PC-9 (cell line): ENCODE measurements at regions not wholly inside any gene's neighbourhood (a gene's known extent, or its start where the extent isn't known, plus 50 kb on each side); places are given as distances from the start of the nearest gene placed in this dataset.

ENCODE experiments used
- BruUV-seq: library from RNA; stranded (reverse); fragments of 400-500 nt; replicated peaks from 2 replicates; lab custom pipeline; 2021; lab: Mats Ljungman, UMichigan
- CTCF ChIA-PET: fragments of 300-600 bp; sonication (Branson Sonifier 250); formaldehyde crosslinking; loops from one replicate; lab custom pipeline; 2022; ENCODE audit warnings: antibody characterized with exemption; lab: Charles Lee
- POLR2A ChIA-PET: fragments of 300-600 bp; sonication (Branson Sonifier 250); formaldehyde crosslinking; loops from one replicate; lab custom pipeline; 2022; ENCODE audit warnings: antibody characterized with exemption; ENCODE audit not compliant: unreplicated experiment; lab: Charles Lee
- DNase-seq, 2 experiments: peaks; one replicate each; pipeline versions ENCODE4 v3.0.0 to v3.0.0-alpha.2; 2015 to 2022; ENCODE audit warnings: mixed read lengths in 1 of 2
- H2AFZ ChIP-seq: fragments of 200-600 bp; sonication (generic); 2 replicates; pipeline ENCODE4 v1.8.1; 2017; ENCODE audit warnings: antibody characterized with exemption
- H3F3A ChIP-seq: fragments of 200-600 bp; sonication (generic); 2 replicates; pipeline ENCODE4 v1.8.1; 2017; ENCODE audit warnings: antibody characterized with exemption, mild to moderate bottlenecking, low read depth; ENCODE audit not compliant: insufficient read depth
- H3K27ac ChIP-seq: fragments of 200-600 bp; sonication (generic); 2 replicates; pipeline ENCODE4 v1.6.1; 2016; ENCODE audit warnings: mixed run types
- H3K27me3 ChIP-seq: fragments of 200-600 bp; sonication (generic); 2 replicates; pipeline ENCODE4 v1.6.1; 2016; ENCODE audit warnings: low read depth, mixed run types; ENCODE audit not compliant: insufficient read depth
- H3K36me3 ChIP-seq: fragments of 200-600 bp; sonication (generic); 2 replicates; pipeline ENCODE4 v1.6.1; 2016; ENCODE audit warnings: low read depth, mixed run types
- H3K4me1 ChIP-seq: fragments of 200-600 bp; sonication (generic); replicated peaks from 2 replicates; pipeline ENCODE4 v1.6.1; 2016; ENCODE audit warnings: mixed run types; ENCODE audit not compliant: insufficient read depth
- H3K4me2 ChIP-seq: fragments of 200-600 bp; sonication (generic); 2 replicates; pipeline ENCODE4 v1.6.1; 2017; ENCODE audit warnings: mixed run types
- H3K4me3 ChIP-seq: fragments of 200-600 bp; sonication (generic); 2 replicates; pipeline ENCODE4 v1.6.1; 2016; ENCODE audit warnings: mixed run types
- H3K79me2 ChIP-seq: fragments of 200-600 bp; sonication (generic); 2 replicates; pipeline ENCODE4 v1.6.1; 2017; ENCODE audit warnings: low read depth, mixed run types
- H3K9me2 ChIP-seq: fragments of 200-600 bp; sonication (generic); 2 replicates; pipeline ENCODE4 v1.8.1; 2017; ENCODE audit warnings: mild to moderate bottlenecking; ENCODE audit not compliant: insufficient read depth
- H3K9me3 ChIP-seq: fragments of 200-600 bp; sonication (generic); 2 replicates; pipeline ENCODE4 v1.8.1; 2016; ENCODE audit warnings: low read depth; ENCODE audit not compliant: insufficient read depth
- H4K20me1 ChIP-seq: fragments of 200-600 bp; sonication (generic); 2 replicates; pipeline ENCODE4 v1.8.1; 2017; ENCODE audit not compliant: insufficient read depth
- CTCF ChIP-seq: fragments of 200-600 bp; sonication (generic); conservative IDR thresholded peaks from 2 replicates; pipeline ENCODE4 v1.6.1; 2017; ENCODE audit warnings: mixed run types, antibody characterized with exemption, mild to moderate bottlenecking, moderate library complexity
- EZH2 ChIP-seq: fragments of 200-600 bp; sonication (generic); IDR thresholded peaks from 2 replicates; pipeline ENCODE4 v1.8.0; 2017; ENCODE audit warnings: antibody characterized with exemption, low read depth
- intact Hi-C: fragments of 100-400 bp; cut with micrococcal nuclease; formaldehyde crosslinking; loops from one replicate; pipeline ENCODE4 v1.10.0; 2022; ENCODE audit not compliant: unreplicated experiment

GRCh38 chr3:143187111-143187510 is 67.5 kb downstream of the CHST2 start:
- Histone ChIP-seq H3K4me2 (no peak overlapping the region), H3F3A (no peaks in the 10 kb centered on the region), H4K20me1 (no peaks in the 10 kb centered on the region), H3K4me1 (no peaks in the 10 kb centered on the region), H3K27ac (no peak overlapping the region), H3K79me2 (no peaks in the 10 kb centered on the region), H3K36me3 (no peaks in the 10 kb centered on the region), H3K27me3 (no peaks in the 10 kb centered on the region), H3K9me2 (0 out of 2 replicates have a peak, but pooled peaks cover 3% of the 10 kb centered on the region), H3K9me3 (no peaks in the 10 kb centered on the region), H2AFZ (no peak overlapping the region), H3K4me3 (no peak overlapping the region)
- BruUV-seq: no TSS peak
- CTCF ChIA-PET: no interaction called here
- TF ChIP-seq EZH2: no peak
- no peak for TF ChIP-seq CTCF
- POLR2A ChIA-PET: no interaction called here
- DNase-seq: no peak
- intact Hi-C loops: no loop called here

- Histone ChIP-seq H2AFZ (no peak overlapping the region), H3K4me1 (no peaks in the 10 kb centered on the region), H3K27me3 (no peaks in the 10 kb centered on the region), H3K4me3 (no peak overlapping the region), H3K9me2 (0 out of 2 replicates have a peak, but pooled peaks cover 3% of the 10 kb centered on the region), H3F3A (no peaks in the 10 kb centered on the region), H3K9me3 (no peaks in the 10 kb centered on the region), H4K20me1 (no peaks in the 10 kb centered on the region), H3K36me3 (no peaks in the 10 kb centered on the region), H3K79me2 (no peaks in the 10 kb centered on the region), H3K4me2 (no peak overlapping the region), H3K27ac (no peak overlapping the region)
- DNase-seq: no peak
- intact Hi-C loops: no loop called here
- POLR2A ChIA-PET: no interaction called here
- TF ChIP-seq EZH2: no peak
- TF ChIP-seq CTCF: no peak
- BruUV-seq: no TSS peak
- CTCF ChIA-PET: no interaction called here
Measured at GRCh38 chr3:143188881-143189280, 69.3 kb downstream of the CHST2 start.

GRCh38 chr3:143190101-143190500 is 70.5 kb downstream of the CHST2 start:
- no peak for DNase-seq
- ChIA-PET CTCF (no interaction called here), POLR2A (no interaction called here)
- Histone ChIP-seq H3K4me2 (no peak overlapping the region), H3K9me2 (0 out of 2 replicates have a peak, but pooled peaks cover 3% of the 10 kb centered on the region), H3K36me3 (no peaks in the 10 kb centered on the region), H3K79me2 (no peaks in the 10 kb centered on the region), H3K4me3 (no peak overlapping the region), H2AFZ (no peak overlapping the region), H3K9me3 (no peaks in the 10 kb centered on the region), H4K20me1 (no peaks in the 10 kb centered on the region), H3F3A (no peaks in the 10 kb centered on the region), H3K27me3 (no peaks in the 10 kb centered on the region), H3K27ac (no peak overlapping the region), H3K4me1 (no peaks in the 10 kb centered on the region)
- TF ChIP-seq CTCF (no peak), EZH2 (no peak)
- intact Hi-C loops: no loop called here
- BruUV-seq: no TSS peak
